A549 (cell line): ENCODE measurements at regions not wholly inside any gene's neighbourhood (a gene's known extent, or its start where the extent isn't known, plus 50 kb on each side); places are given as distances from the start of the nearest gene placed in this dataset.

Experiments used
- MAFK ChIP-seq: fragments of 450-650 bp; IDR thresholded peaks from 2 replicates; pipeline ENCODE4 v1.6.1; 2014; ENCODE audit not compliant: partially characterized antibody
- ZNF302 ChIP-seq: fragments of 250-450 bp; sonication (Bioruptor Pico); IDR thresholded peaks from 2 replicates; pipeline ENCODE4 v1.9.0; 2021; ENCODE audit warnings: inconsistent platforms, mild to moderate bottlenecking, moderate library complexity
- TF ChIP-seq, protein P1 (sequence below): IDR thresholded peaks from 2 replicates; pipeline ENCODE4 v1.6.1; 2012

GRCh38 chr7:46164629-46165028 lies 243.6 kb upstream of the IGFBP3 start:
- no peak for TF ChIP-seq MAFK
- TF ChIP-seq, protein P1, sequence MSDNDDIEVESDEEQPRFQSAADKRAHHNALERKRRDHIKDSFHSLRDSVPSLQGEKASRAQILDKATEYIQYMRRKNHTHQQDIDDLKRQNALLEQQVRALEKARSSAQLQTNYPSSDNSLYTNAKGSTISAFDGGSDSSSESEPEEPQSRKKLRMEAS = no peak
- TF ChIP-seq ZNF302 = no peak
